ENCODE measurements at regions not wholly inside any gene's neighbourhood (a gene's known extent, or its start where the extent isn't known, plus 50 kb on each side); places are given as distances from the start of the nearest gene placed in this dataset.
"Not testable (repeated sequence)": the region's sequence is repeated elsewhere in the genome, so short reads cannot be mapped to it uniquely, and the experiment has no call there.

DNA sequence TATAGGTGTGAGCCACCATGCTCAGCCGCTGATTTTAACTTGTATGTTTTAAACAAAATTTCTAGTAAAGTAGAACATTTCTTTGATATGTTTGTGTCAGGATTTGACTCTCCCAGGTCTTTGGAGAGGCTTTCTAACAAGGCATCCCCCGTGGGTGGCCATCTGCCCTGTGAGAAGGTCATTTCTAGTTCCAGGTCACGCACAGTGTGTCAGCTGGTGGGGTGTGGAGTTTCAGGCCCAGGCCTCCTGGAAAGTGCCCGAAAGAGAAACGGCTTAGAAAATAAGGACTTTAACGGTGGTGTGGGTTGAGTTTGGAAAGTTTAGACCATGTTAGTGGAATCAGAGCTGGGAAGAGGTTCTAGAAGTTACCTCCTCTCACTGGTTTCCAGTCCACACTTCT, 61.0 kb downstream of the SPDYE17 start:
- TF ChIP-seq, protein P1, sequence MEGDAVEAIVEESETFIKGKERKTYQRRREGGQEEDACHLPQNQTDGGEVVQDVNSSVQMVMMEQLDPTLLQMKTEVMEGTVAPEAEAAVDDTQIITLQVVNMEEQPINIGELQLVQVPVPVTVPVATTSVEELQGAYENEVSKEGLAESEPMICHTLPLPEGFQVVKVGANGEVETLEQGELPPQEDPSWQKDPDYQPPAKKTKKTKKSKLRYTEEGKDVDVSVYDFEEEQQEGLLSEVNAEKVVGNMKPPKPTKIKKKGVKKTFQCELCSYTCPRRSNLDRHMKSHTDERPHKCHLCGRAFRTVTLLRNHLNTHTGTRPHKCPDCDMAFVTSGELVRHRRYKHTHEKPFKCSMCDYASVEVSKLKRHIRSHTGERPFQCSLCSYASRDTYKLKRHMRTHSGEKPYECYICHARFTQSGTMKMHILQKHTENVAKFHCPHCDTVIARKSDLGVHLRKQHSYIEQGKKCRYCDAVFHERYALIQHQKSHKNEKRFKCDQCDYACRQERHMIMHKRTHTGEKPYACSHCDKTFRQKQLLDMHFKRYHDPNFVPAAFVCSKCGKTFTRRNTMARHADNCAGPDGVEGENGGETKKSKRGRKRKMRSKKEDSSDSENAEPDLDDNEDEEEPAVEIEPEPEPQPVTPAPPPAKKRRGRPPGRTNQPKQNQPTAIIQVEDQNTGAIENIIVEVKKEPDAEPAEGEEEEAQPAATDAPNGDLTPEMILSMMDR (conservative IDR thresholded peaks at IDR 0.05; ENCODE audit: low read depth, low read length), result not testable (repeated sequence)
- TF ChIP-seq, protein P2, sequence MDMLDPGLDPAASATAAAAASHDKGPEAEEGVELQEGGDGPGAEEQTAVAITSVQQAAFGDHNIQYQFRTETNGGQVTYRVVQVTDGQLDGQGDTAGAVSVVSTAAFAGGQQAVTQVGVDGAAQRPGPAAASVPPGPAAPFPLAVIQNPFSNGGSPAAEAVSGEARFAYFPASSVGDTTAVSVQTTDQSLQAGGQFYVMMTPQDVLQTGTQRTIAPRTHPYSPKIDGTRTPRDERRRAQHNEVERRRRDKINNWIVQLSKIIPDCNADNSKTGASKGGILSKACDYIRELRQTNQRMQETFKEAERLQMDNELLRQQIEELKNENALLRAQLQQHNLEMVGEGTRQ (IDR thresholded peaks at IDR 0.05; ENCODE audit: low read depth, low read length), result not testable (repeated sequence)
- not testable (repeated sequence) for TF ChIP-seq RFX5 (IDR thresholded peaks at IDR 0.05; ENCODE audit: low read depth, low read length); RCOR1 (IDR thresholded peaks at IDR 0.05; ENCODE audit: insufficient replicate concordance, low read length); MAFK (IDR thresholded peaks at IDR 0.05; ENCODE audit: low read depth, low read length); CEBPB (IDR thresholded peaks at IDR 0.05; ENCODE audit: low read depth, low read length); POLR2A (IDR thresholded peaks at IDR 0.05; ENCODE audit: low read depth, low read length); MXI1 (IDR thresholded peaks at IDR 0.05; ENCODE audit: borderline replicate concordance, low read depth, low read length); RAD21 (IDR thresholded peaks at IDR 0.05; ENCODE audit: low read length); NFE2L2 (IDR thresholded peaks at IDR 0.05; ENCODE audit: low read depth, low read length); MAZ (IDR thresholded peaks at IDR 0.05; ENCODE audit: borderline replicate concordance, low read depth, low read length); CHD1 (IDR thresholded peaks at IDR 0.05; ENCODE audit: low read depth, low read length)
- TF ChIP-seq, protein P3, sequence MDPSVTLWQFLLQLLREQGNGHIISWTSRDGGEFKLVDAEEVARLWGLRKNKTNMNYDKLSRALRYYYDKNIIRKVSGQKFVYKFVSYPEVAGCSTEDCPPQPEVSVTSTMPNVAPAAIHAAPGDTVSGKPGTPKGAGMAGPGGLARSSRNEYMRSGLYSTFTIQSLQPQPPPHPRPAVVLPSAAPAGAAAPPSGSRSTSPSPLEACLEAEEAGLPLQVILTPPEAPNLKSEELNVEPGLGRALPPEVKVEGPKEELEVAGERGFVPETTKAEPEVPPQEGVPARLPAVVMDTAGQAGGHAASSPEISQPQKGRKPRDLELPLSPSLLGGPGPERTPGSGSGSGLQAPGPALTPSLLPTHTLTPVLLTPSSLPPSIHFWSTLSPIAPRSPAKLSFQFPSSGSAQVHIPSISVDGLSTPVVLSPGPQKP (IDR thresholded peaks at IDR 0.05; ENCODE audit: borderline replicate concordance, low read depth, low read length), result not testable (repeated sequence)

Data from IMR-90 (cell line).